HUES6 (cell line): ENCODE measurements at regions not wholly inside any gene's neighbourhood (a gene's known extent, or its start where the extent isn't known, plus 50 kb on each side); places are given as distances from the start of the nearest gene placed in this dataset.

ENCODE experiments used
- H3K27ac ChIP-seq: 2 replicates; pipeline ENCODE4 v1.7.0; 2013; ENCODE audit warnings: low read depth, mild to moderate bottlenecking, low read length, inconsistent platforms
- H3K27me3 ChIP-seq: 2 replicates; pipeline ENCODE4 v1.6.1; 2013; ENCODE audit warnings: low read length; ENCODE audit not compliant: control insufficient read depth, insufficient read depth
- H3K36me3 ChIP-seq: 2 replicates; pipeline ENCODE4 v1.6.1; 2013; ENCODE audit warnings: low read length; ENCODE audit not compliant: control insufficient read depth, insufficient read depth
- H3K4me1 ChIP-seq: 2 replicates; pipeline ENCODE4 v1.6.1; 2013; ENCODE audit warnings: low read length; ENCODE audit not compliant: control insufficient read depth, insufficient read depth
- H3K4me3 ChIP-seq: 2 replicates; pipeline ENCODE4 v1.5.1; 2013; ENCODE audit warnings: low read depth, low read length
- H3K9ac ChIP-seq: one replicate; pipeline ENCODE4 v1.6.1; 2013; ENCODE audit warnings: mild to moderate bottlenecking, low read length
- H3K9me3 ChIP-seq: 2 replicates; pipeline ENCODE4 v1.6.1; 2013; ENCODE audit warnings: low read depth, low read length; ENCODE audit not compliant: control insufficient read depth, insufficient read depth

GRCh38 chr2:143988082-143988481, 531.8 kb downstream of the ZEB2 start:
- no peak overlapping the region for H3K27ac ChIP-seq

GRCh38 chr2:143981428-143981827, 538.5 kb downstream of the ZEB2 start:
- no peaks in the 10 kb centered on the region for H3K4me1 ChIP-seq
- H3K9ac ChIP-seq: no peak overlapping the region
- no peaks in the 10 kb centered on the region for H3K36me3 ChIP-seq
- H3K4me3 ChIP-seq: no peak overlapping the region
- no peaks in the 10 kb centered on the region for H3K27me3 ChIP-seq
- H3K27ac ChIP-seq: no peak overlapping the region
- H3K9me3 ChIP-seq: peaks cover 11% of the 10 kb centered on the region; the same call in 1 of the 2 replicates

More at GRCh38 chr2:143988082-143988481, 531.8 kb downstream of the ZEB2 start:
- no peaks in the 10 kb centered on the region for H3K36me3 ChIP-seq
- no peak overlapping the region for H3K4me3 ChIP-seq
- no peaks in the 10 kb centered on the region for H3K27me3 ChIP-seq
- H3K9ac ChIP-seq: no peak overlapping the region
- peaks cover 23% of the 10 kb centered on the region for H3K9me3 ChIP-seq
- no peaks in the 10 kb centered on the region for H3K4me1 ChIP-seq

GRCh38 chr2:143977356-143977755, 542.6 kb downstream of the ZEB2 start:
- Histone ChIP-seq H3K36me3 (no peaks in the 10 kb centered on the region), H3K27me3 (no peaks in the 10 kb centered on the region), H3K4me1 (peaks cover 3% of the 10 kb centered on the region; the same call in 1 of the 2 replicates), H3K9ac (no peak overlapping the region), H3K4me3 (no peak overlapping the region), H3K27ac (no peak overlapping the region), H3K9me3 (0 out of 2 replicates have a peak, but pooled peaks cover 2% of the 10 kb centered on the region)

GRCh38 chr2:143975216-143975615, 544.7 kb downstream of the ZEB2 start:
- no peaks in the 10 kb centered on the region for H3K36me3 ChIP-seq
- no peak overlapping the region for H3K9ac ChIP-seq
- no peak overlapping the region for H3K4me3 ChIP-seq
- H3K9me3 ChIP-seq: 0 out of 2 replicates have a peak, but pooled peaks cover 2% of the 10 kb centered on the region
- no peaks in the 10 kb centered on the region for H3K27me3 ChIP-seq
- H3K27ac ChIP-seq: no peak overlapping the region
- H3K4me1 ChIP-seq: peaks cover 3% of the 10 kb centered on the region; the same call in 1 of the 2 replicates

- Histone ChIP-seq H3K9me3 (0 out of 2 replicates have a peak, but pooled peaks cover 2% of the 10 kb centered on the region), H3K27ac (no peak overlapping the region), H3K27me3 (no peaks in the 10 kb centered on the region), H3K4me3 (no peak overlapping the region), H3K4me1 (peaks cover 3% of the 10 kb centered on the region; the same call in 1 of the 2 replicates), H3K36me3 (no peaks in the 10 kb centered on the region), H3K9ac (no peak overlapping the region)
These were observed 545.7 kb downstream of the ZEB2 start for GRCh38 chr2:143974262-143974661.

GRCh38 chr2:143968860-143969259, 551.1 kb downstream of the ZEB2 start:
- H3K4me1 ChIP-seq: peaks cover 3% of the 10 kb centered on the region; the same call in 1 of the 2 replicates
- no peaks in the 10 kb centered on the region for H3K27me3 ChIP-seq
- no peak overlapping the region for H3K27ac ChIP-seq
- no peaks in the 10 kb centered on the region for H3K9me3 ChIP-seq
- no peak overlapping the region for H3K9ac ChIP-seq
- no peak overlapping the region for H3K4me3 ChIP-seq
- H3K36me3 ChIP-seq: no peaks in the 10 kb centered on the region

GRCh38 chr2:143968360-143968759, 551.6 kb downstream of the ZEB2 start:
- Histone ChIP-seq H3K27ac (no peak overlapping the region), H3K27me3 (no peaks in the 10 kb centered on the region), H3K36me3 (no peaks in the 10 kb centered on the region), H3K4me1 (peaks cover 3% of the 10 kb centered on the region; the same call in 1 of the 2 replicates), H3K9ac (no peak overlapping the region), H3K9me3 (no peaks in the 10 kb centered on the region), H3K4me3 (no peak overlapping the region)

- Histone ChIP-seq H3K36me3 (no peaks in the 10 kb centered on the region), H3K27ac (no peak overlapping the region)
These were observed 554.3 kb downstream of the ZEB2 start for GRCh38 chr2:143965493-143966164.

GRCh38 chr2:143964891-143965290, 555.0 kb downstream of the ZEB2 start:
- Histone ChIP-seq H3K4me1 (no peaks in the 10 kb centered on the region), H3K27me3 (no peaks in the 10 kb centered on the region), H3K9ac (no peak overlapping the region), H3K36me3 (no peaks in the 10 kb centered on the region), H3K4me3 (no peak overlapping the region), H3K27ac (no peak overlapping the region), H3K9me3 (no peaks in the 10 kb centered on the region)

More at GRCh38 chr2:143965493-143966164, 554.3 kb downstream of the ZEB2 start:
- Histone ChIP-seq H3K9ac (no peak overlapping the region), H3K4me3 (no peak overlapping the region), H3K27me3 (no peaks in the 10 kb centered on the region), H3K9me3 (no peaks in the 10 kb centered on the region), H3K4me1 (no peaks in the 10 kb centered on the region)

- no peaks in the 10 kb centered on the region for H3K9me3 ChIP-seq
- no peaks in the 10 kb centered on the region for H3K27me3 ChIP-seq
- H3K9ac ChIP-seq: no peak overlapping the region
- no peaks in the 10 kb centered on the region for H3K36me3 ChIP-seq
- peaks cover 3% of the 10 kb centered on the region; the same call in 1 of the 2 replicates for H3K4me1 ChIP-seq
- H3K4me3 ChIP-seq: no peak overlapping the region
- no peak overlapping the region for H3K27ac ChIP-seq
These were observed 559.7 kb downstream of the ZEB2 start for GRCh38 chr2:143960177-143960576.

- Histone ChIP-seq H3K4me1 (peaks cover 12% of the 10 kb centered on the region), H3K36me3 (no peaks in the 10 kb centered on the region), H3K27me3 (no peaks in the 10 kb centered on the region), H3K27ac (no peak overlapping the region), H3K9ac (no peak overlapping the region), H3K9me3 (no peaks in the 10 kb centered on the region), H3K4me3 (no peak overlapping the region)
These were observed 562.6 kb downstream of the ZEB2 start for GRCh38 chr2:143957321-143957720.
